RWPE1 (cell line): ENCODE measurements at regions not wholly inside any gene's neighbourhood (a gene's known extent, or its start where the extent isn't known, plus 50 kb on each side); places are given as distances from the start of the nearest gene placed in this dataset.

Experiments used
- CTCF ChIA-PET: fragments of 350-600 bp; sonication (Branson Sonifier 250); formaldehyde crosslinking; extraction: SDS; loops from one replicate; lab custom pipeline; 2021; lab: Yijun Ruan, JAX
- POLR2A ChIA-PET: fragments of 400-600 bp; formaldehyde crosslinking; extraction: SDS; loops from one replicate; lab custom pipeline; 2020; ENCODE audit warnings: antibody characterized with exemption; ENCODE audit not compliant: low non-redundant PET; lab: Yijun Ruan, JAX
- DNase-seq: peaks from one replicate; pipeline ENCODE4 v3.0.0; 2012; ENCODE audit warnings: low spot score
- H3K27ac ChIP-seq: fragments of 450-650 bp; 2 replicates; pipeline ENCODE4 v1.5.1; 2017
- TF ChIP-seq, protein P1 (sequence below): fragments of 450-650 bp; conservative IDR thresholded peaks from 2 replicates; pipeline ENCODE4 v1.5.1; 2017; ENCODE audit warnings: low read depth, mild to moderate bottlenecking

DNA sequence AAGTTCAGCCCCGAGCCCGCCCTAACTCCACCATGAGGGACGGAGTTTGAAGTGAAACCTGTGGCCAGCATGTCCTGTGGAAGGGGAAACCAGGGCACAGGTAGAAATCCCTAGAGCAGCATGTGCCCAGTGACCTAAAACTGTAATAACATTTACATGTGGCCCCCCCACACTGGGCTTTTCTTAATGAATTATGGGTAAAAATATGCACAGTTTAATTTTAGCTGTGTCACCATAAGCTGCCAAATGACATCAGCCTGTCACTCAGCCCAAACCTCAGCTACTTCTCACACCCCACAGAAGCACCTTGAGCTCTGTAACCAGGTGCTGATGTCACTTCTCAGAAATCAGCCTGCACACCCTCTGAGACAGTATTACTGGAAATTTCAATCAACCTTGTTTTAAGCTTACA, 50.0 kb upstream of the SLC19A1 start:
- POLR2A ChIA-PET = no interaction called here
- CTCF ChIA-PET = interaction anchor here (1.6 kb wide), 1 partner anchor 36 kb away, joined by 6 read pairs; no protein-coding TSS in a partner anchor
- TF ChIP-seq, protein P1, sequence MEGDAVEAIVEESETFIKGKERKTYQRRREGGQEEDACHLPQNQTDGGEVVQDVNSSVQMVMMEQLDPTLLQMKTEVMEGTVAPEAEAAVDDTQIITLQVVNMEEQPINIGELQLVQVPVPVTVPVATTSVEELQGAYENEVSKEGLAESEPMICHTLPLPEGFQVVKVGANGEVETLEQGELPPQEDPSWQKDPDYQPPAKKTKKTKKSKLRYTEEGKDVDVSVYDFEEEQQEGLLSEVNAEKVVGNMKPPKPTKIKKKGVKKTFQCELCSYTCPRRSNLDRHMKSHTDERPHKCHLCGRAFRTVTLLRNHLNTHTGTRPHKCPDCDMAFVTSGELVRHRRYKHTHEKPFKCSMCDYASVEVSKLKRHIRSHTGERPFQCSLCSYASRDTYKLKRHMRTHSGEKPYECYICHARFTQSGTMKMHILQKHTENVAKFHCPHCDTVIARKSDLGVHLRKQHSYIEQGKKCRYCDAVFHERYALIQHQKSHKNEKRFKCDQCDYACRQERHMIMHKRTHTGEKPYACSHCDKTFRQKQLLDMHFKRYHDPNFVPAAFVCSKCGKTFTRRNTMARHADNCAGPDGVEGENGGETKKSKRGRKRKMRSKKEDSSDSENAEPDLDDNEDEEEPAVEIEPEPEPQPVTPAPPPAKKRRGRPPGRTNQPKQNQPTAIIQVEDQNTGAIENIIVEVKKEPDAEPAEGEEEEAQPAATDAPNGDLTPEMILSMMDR = no peak
- DNase-seq = no peak
- no peak overlapping the region for H3K27ac ChIP-seq

DNA sequence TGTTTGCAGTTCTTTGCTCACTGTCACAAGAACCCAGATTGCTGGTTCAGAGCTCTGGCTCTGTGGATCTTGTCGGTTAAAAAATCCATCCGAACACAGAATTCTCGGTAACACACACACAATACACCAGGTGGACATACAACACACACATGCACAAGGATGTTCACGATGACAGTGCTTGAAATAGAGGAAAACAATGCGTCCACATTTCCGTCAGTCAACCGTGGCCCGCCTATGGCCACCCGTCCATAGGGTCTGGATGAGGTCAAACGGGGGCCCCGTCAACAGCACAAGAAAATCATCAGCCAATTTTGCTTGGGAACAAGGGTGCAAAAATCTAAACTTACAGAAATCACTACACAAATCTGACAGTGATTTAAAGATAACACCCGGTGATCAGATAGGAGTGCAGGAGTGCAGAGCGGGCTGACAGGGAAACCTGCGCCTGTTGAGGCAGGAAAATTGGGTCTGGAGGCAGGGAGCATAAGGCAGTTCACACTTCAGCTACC, 50.4 kb upstream of the SLC19A1 start:
- no peak for DNase-seq
- H3K27ac ChIP-seq = no peak overlapping the region
- ChIA-PET CTCF (interaction anchor here (1.6 kb wide), 1 partner anchor 37 kb away, joined by 6 read pairs; no protein-coding TSS in a partner anchor), POLR2A (no interaction called here)
- TF ChIP-seq, protein P1 = no peak

DNA sequence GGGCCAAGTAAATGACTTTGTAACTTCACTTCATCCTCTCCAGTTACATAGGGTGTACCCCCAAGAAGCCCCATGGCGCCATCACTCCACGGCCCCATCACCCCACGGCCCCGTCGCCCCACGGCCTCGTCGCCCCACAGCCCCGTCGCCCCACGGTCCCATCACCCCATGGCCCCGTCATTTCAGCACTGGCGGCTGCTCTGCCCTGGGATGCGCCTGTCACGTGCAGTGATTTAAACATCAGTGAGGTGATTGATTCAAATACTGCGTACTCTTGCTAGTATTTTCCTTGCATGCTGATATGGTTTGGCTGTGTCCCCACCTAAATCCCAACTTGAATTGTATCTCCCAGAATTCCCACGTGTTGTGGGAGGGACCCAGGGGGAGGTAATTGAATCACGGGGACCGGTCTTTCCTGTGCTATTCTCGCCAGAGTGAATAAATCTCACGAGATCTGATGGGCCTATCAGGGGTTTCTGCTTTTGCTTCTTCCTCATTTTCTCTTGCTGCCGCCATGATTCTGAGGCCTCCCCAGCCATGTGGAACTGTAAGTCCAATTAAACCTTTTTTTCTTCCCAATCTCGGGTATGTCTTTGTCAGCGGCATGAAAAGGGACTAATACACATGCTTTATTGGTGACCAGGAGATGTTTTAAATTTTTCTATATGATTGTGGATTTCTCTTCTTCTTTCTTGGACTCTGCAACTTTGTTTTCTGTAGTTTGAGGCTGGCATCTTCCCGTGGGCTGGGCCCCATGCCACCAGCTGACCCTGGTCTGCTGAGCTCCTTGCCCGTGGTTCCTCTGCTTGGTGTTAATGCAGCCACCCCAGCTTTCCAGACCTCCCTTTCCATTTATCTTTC, 50.1 kb upstream of the PCBP3 start:
- TF ChIP-seq, protein P1 = no peak
- ChIA-PET POLR2A (no interaction called here), CTCF (interaction anchor here (1.6 kb wide), 1 partner anchor 37 kb away, joined by 6 read pairs; no protein-coding TSS in a partner anchor)
- no peak overlapping the region for H3K27ac ChIP-seq
- DNase-seq = no peak
